Gastroesophageal sphincter (tissue), 4 donors: ENCODE measurements at regions not wholly inside any gene's neighbourhood (a gene's known extent, or its start where the extent isn't known, plus 50 kb on each side); places are given as distances from the start of the nearest gene placed in this dataset.
"Not testable (repeated sequence)": the region's sequence is repeated elsewhere in the genome, so short reads cannot be mapped to it uniquely, and the experiment has no call there.

Source experiments
- ATAC-seq: fragments of 150-250 bp; one replicate; pipeline ENCODE4 v1.9.1; 2016; ENCODE audit warnings: mild to moderate bottlenecking, moderate library complexity
- H3K27ac ChIP-seq, 4 donors: fragments of 200-600 bp; sonication (generic) in 3 of 4; 1 replicate in 3 of 4; 2 replicates in 1 of 4; pipeline ENCODE4 v1.5.1; 2016 to 2019
- H3K27me3 ChIP-seq: fragments of 200-600 bp; sonication (generic); one replicate; pipeline ENCODE4 v1.5.1; 2019
- H3K36me3 ChIP-seq, 2 donors: fragments of 200-600 bp; sonication (generic); one replicate each; pipeline ENCODE4 v1.5.1; 2019; ENCODE audit warnings: control low read depth in 1 of 2
- H3K4me1 ChIP-seq, 3 donors: fragments of 200-600 bp; sonication (generic); 1 replicate in 2 of 3; 2 replicates in 1 of 3; pipeline ENCODE4 v1.5.1; 2016 to 2019; ENCODE audit warnings: control low read depth in 2 of 3
- H3K4me3 ChIP-seq, 2 donors: fragments of 200-600 bp; sonication (generic); one replicate each; pipeline ENCODE4 v1.5.1; 2019; ENCODE audit warnings: mild to moderate bottlenecking in 1 of 2, moderate library complexity in 1 of 2
- H3K9me3 ChIP-seq, 3 donors: fragments of 200-600 bp; sonication (generic); one replicate each; pipeline ENCODE4 v1.5.1; 2017 to 2019; ENCODE audit warnings: control low read depth in 2 of 3
- EP300 ChIP-seq: sonication (generic); formaldehyde crosslinking; IDR thresholded peaks from one replicate; pipeline ENCODE4 v1.6.1; 2017; ENCODE audit warnings: antibody characterized with exemption, mild to moderate bottlenecking
- POLR2A ChIP-seq, 2 donors: fragments of 450-650 bp; IDR thresholded peaks; one replicate each; pipeline ENCODE4 v1.6.1; 2017; ENCODE audit warnings: antibody characterized with exemption in 2 of 2, mild to moderate bottlenecking in 2 of 2, moderate library complexity in 1 of 2
- POLR2AphosphoS5 ChIP-seq: sonication (generic); formaldehyde crosslinking; IDR thresholded peaks from one replicate; pipeline ENCODE4 v1.6.1; 2017; ENCODE audit warnings: antibody characterized with exemption
- WGBS, 2 donors: methylation state at CpG; one replicate each; pipeline ENCODE4 v1.1.5; 2018; ENCODE audit warnings: low coverage in 1 of 2; 5-methylcytosine and 5-hydroxymethylcytosine counted together
- TF ChIP-seq, protein P1 (sequence below), 4 experiments: fragments of 200-600 bp in 2 of 4; fragments of 450-650 bp in 2 of 4; sonication (generic) in 1 of 4; IDR thresholded peaks; one replicate each; pipeline ENCODE4 v1.5.1; 2017 to 2019; ENCODE audit warnings: antibody characterized with exemption in 4 of 4, mild to moderate bottlenecking in 2 of 4, moderate library complexity in 2 of 4

DNA sequence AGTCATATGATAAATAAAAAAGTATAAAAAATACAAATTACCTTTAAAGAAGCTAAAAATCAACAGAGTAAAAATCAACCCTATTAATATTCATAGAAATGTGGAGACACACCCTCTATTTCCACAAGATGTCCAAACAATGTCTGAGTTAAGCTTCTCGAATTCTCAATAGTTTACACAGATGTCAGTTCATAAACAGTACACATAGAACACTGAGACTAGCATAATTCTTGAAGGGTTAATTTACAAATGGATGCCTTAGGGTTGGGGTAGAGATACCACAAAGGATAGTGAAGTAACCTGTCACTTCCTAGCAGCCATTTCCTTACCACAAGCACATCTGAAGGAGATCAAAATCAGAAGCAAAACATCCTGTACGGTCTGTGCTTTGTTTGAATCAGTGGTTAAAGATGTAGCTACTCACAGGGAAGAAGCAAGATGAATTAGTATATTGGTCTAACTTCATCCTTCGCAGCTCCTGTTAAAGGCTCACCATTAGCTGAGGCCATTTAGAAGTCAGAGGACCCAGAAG lies 2393.9 kb downstream of the ARAP2 start:
- ATAC-seq: no peak
- TF ChIP-seq EP300 (no peak), POLR2AphosphoS5 (no peak), POLR2A (IDR thresholded peaks at IDR 0.05) (no peak)
- TF ChIP-seq, protein P1, sequence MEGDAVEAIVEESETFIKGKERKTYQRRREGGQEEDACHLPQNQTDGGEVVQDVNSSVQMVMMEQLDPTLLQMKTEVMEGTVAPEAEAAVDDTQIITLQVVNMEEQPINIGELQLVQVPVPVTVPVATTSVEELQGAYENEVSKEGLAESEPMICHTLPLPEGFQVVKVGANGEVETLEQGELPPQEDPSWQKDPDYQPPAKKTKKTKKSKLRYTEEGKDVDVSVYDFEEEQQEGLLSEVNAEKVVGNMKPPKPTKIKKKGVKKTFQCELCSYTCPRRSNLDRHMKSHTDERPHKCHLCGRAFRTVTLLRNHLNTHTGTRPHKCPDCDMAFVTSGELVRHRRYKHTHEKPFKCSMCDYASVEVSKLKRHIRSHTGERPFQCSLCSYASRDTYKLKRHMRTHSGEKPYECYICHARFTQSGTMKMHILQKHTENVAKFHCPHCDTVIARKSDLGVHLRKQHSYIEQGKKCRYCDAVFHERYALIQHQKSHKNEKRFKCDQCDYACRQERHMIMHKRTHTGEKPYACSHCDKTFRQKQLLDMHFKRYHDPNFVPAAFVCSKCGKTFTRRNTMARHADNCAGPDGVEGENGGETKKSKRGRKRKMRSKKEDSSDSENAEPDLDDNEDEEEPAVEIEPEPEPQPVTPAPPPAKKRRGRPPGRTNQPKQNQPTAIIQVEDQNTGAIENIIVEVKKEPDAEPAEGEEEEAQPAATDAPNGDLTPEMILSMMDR (IDR thresholded peaks at IDR 0.05): no peak
- H3K27me3 ChIP-seq: no peaks in the 10 kb centered on the region
- 54 to 75% methylated on average over 2 to 3 of the region's 3 CpGs for WGBS, 2 donors
- H3K36me3 ChIP-seq: no peaks in the 10 kb centered on the region
- no peak overlapping the region for H3K27ac ChIP-seq
- H3K9me3 ChIP-seq: no peaks in the 10 kb centered on the region
- H3K4me3 ChIP-seq: no peak overlapping the region
- H3K4me1 ChIP-seq: no peaks in the 10 kb centered on the region

- not testable (repeated sequence) for H3K36me3 ChIP-seq, H3K9me3 ChIP-seq, H3K4me3 ChIP-seq, ATAC-seq, H3K4me1 ChIP-seq, H3K27ac ChIP-seq, H3K27me3 ChIP-seq
Measured at GRCh38 chr4:33853670-33854069, 2390.6 kb downstream of the ARAP2 start.

DNA sequence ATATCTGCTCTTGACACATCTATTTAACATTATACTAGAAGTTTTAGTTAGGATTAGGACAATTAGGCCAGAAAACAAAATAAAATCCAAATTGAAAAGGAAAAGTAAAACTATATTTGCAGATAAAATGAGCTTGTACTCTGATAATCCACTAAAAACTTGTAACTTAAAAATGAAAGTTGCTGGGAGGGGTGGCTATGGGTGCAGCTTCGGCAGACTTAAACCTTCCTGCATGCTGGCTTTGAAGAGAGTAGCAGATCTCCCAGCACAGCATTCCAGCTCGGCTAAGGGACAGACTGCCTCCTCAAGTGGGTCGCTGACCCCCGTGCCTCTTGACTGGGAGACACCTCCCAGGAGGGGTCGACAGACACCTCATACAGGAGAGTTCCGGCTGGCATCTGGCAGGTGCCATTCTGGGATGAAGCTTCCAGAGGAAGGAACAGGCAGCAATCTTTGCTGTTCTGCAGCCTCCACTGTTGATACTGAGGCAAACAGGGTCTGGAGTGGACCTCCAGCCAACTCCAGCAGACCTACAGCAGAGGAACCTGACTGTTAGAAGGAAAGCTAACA lies 2379.9 kb downstream of the ARAP2 start:
- WGBS, 2 donors: 74 to 82% methylated on average over 3 to 4 of the region's 6 CpGs
- TF ChIP-seq POLR2A (IDR thresholded peaks at IDR 0.05) (no peak), POLR2AphosphoS5 (no peak), EP300 (no peak)
- TF ChIP-seq, protein P1 (IDR thresholded peaks at IDR 0.05): no peak
- H3K27me3 ChIP-seq: no peaks in the 10 kb centered on the region
- peaks cover 0 to 15% (median 0%) of the 10 kb centered on the region in 3 donors for H3K9me3 ChIP-seq
- H3K27ac ChIP-seq: no peak overlapping the region
- H3K36me3 ChIP-seq: no peaks in the 10 kb centered on the region
- ATAC-seq: no peak
- no peaks in the 10 kb centered on the region for H3K4me1 ChIP-seq
- no peak overlapping the region for H3K4me3 ChIP-seq

DNA sequence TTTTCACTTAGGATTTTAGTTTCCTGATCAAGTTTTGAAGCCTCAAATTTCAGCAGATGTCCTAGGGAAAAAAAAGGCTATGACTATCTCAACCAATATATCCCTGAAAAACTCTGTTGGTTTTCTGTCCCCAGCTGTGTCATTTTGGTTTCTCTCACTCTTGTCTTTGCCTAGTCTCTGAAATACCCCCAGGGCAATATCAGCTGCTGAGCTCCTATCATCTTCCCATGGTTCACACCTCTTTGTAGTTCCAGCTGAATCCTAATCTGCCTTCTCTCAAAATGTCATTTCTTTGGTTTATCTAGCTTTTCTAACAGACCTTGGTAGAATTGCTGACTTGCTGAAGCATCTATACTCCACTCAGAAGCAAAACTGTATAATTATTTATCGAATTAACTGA lies 2370.5 kb downstream of the ARAP2 start:
- Histone ChIP-seq H3K27ac (no peak overlapping the region), H3K36me3 (no peaks in the 10 kb centered on the region), H3K4me3 (no peak overlapping the region), H3K9me3 (no peaks in the 10 kb centered on the region), H3K4me1 (no peaks in the 10 kb centered on the region), H3K27me3 (no peaks in the 10 kb centered on the region)
- ATAC-seq: no peak
- no peak for TF ChIP-seq POLR2AphosphoS5
- 50% methylated on average over 1 of the region's 1 CpG for WGBS, 2 donors

GRCh38 chr4:33878710-33879109 lies 2365.6 kb downstream of the ARAP2 start:
- no peak for ATAC-seq
- Histone ChIP-seq H3K9me3 (no peaks in the 10 kb centered on the region), H3K4me1 (no peaks in the 10 kb centered on the region), H3K4me3 (no peak overlapping the region), H3K27me3 (no peaks in the 10 kb centered on the region), H3K36me3 (no peaks in the 10 kb centered on the region), H3K27ac (no peak overlapping the region)
- TF ChIP-seq, protein P1 (IDR thresholded peaks at IDR 0.05): no peak
- TF ChIP-seq POLR2A (IDR thresholded peaks at IDR 0.05) (no peak), POLR2AphosphoS5 (no peak), EP300 (no peak)

GRCh38 chr4:33881176-33881575 lies 2363.1 kb downstream of the ARAP2 start:
- H3K27ac ChIP-seq: no peak overlapping the region
- no peaks in the 10 kb centered on the region for H3K9me3 ChIP-seq
- H3K4me1 ChIP-seq: no peaks in the 10 kb centered on the region
- H3K36me3 ChIP-seq: no peaks in the 10 kb centered on the region
- WGBS, 2 donors: 71% methylated on average over 1 of the region's 1 CpG
- no peak for ATAC-seq
- H3K27me3 ChIP-seq: no peaks in the 10 kb centered on the region
- no peak overlapping the region for H3K4me3 ChIP-seq
- no peak for TF ChIP-seq EP300
- TF ChIP-seq POLR2A (IDR thresholded peaks at IDR 0.05): no peak
- TF ChIP-seq, protein P1 (IDR thresholded peaks at IDR 0.05): no peak
- TF ChIP-seq POLR2AphosphoS5: no peak
